NCI-H2081 treated with DMSO at 0.1 percent for 48 hours (cell line): ENCODE measurements at regions not wholly inside any gene's neighbourhood (a gene's known extent, or its start where the extent isn't known, plus 50 kb on each side); places are given as distances from the start of the nearest gene placed in this dataset.

Experiments used
- DNase-seq: peaks from one replicate; lab custom pipeline; 2025; lab: John Stamatoyannopoulos, UW

DNA sequence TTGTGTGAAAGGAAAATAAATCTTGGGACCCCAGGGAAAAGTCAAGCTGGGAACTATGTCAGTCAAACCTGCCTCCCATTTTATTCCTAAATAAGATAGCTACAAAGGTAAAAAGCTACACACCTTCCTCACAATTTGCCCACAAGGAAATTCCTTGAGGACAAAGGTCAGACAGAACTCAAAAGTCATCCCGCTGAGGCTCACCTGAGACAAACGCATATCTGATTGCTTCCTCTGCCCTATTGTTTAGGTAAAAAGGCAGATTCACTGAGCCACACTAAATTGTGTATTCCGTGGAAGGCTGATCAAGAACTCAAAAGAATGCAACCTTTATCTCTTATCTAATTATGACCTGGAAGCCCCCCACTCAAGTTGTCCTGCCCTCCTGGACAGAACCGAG is 58.7 kb upstream of the MAML3 start:
- no peak for DNase-seq

GRCh38 chr4:140212194-140212593 is 58.2 kb upstream of the MAML3 start:
- DNase-seq, result no peak

DNA sequence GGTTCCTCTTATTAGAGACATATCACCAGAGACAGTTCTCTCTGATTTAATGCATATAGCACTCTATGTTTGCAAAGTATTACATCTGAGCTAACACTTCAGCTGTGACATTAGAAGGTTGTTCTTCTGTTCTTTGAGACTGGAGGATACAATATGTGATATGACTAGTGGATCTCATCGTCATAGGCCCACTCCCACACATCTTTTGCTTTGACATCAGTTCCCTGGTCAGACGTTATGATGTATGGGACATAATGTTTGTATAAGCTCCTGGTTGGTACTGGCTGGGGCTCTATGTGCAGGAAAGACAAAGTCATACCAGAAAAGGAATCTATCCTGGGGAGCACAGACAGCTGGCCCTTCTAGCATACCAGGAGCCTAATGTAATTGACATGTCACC is 57.7 kb upstream of the MAML3 start:
- no peak for DNase-seq

GRCh38 chr4:140211161-140211560 is 57.2 kb upstream of the MAML3 start:
- no peak for DNase-seq

DNA sequence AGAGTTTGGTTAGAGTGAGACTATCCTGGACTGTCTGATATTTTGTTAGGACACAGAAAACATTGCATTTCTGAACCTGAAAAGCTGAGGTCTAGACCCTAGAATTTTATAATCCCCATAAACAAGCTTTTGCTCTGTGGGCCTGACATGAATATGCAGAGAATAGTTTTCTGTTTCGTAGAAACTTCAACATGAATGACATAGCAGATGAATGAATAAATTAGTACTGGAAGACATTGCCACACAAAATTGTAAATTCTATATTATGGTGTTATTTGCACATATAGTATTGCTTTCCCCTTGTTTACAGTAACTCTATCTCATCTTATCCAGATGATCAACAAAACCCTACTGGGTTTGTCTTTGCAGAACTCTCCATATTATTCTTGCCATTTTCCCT is 54.9 kb upstream of the MAML3 start:
- DNase-seq, result no peak
